SH-SY5Y (cell line): ENCODE measurements at regions not wholly inside any gene's neighbourhood (a gene's known extent, or its start where the extent isn't known, plus 50 kb on each side); places are given as distances from the start of the nearest gene placed in this dataset.

Source experiments
- GATA2 ChIP-seq: IDR thresholded peaks from 2 replicates; pipeline ENCODE4 v1.6.1; 2011; ENCODE audit warnings: mild to moderate bottlenecking, low read depth, low read length
- GATA3 ChIP-seq: IDR thresholded peaks from 2 replicates; pipeline ENCODE4 v1.6.1; 2011; ENCODE audit warnings: low read depth, mild to moderate bottlenecking, low read length, moderate library complexity

- no peak for TF ChIP-seq GATA3
- TF ChIP-seq GATA2: no peak
Observed at GRCh38 chr2:149715894-149716293, 128.3 kb upstream of the MMADHC start.
